Lower lobe of right lung (tissue), 2 donors: ENCODE measurements at regions not wholly inside any gene's neighbourhood (a gene's known extent, or its start where the extent isn't known, plus 50 kb on each side); places are given as distances from the start of the nearest gene placed in this dataset.

Source experiments
- ATAC-seq, 2 donors: fragments of 200-7000 bp; cut with Tn5 transposase; one replicate each; pipeline ENCODE4 v1.9.1; 2020 to 2022; ENCODE audit warnings: mild to moderate bottlenecking in 2 of 2, moderate library complexity in 2 of 2
- DNase-seq: peaks from one replicate; pipeline ENCODE4 v3.0.0-alpha.2; 2020
- H3K27ac ChIP-seq: fragments of 200-600 bp; one replicate; pipeline ENCODE4 v1.8.0; 2022
- H3K27me3 ChIP-seq: fragments of 200-600 bp; one replicate; pipeline ENCODE4 v1.8.0; 2022; ENCODE audit warnings: low read depth
- H3K36me3 ChIP-seq: fragments of 200-600 bp; one replicate; pipeline ENCODE4 v1.8.0; 2022; ENCODE audit warnings: mild to moderate bottlenecking
- H3K4me1 ChIP-seq: fragments of 200-600 bp; one replicate; pipeline ENCODE4 v1.8.0; 2022
- H3K4me3 ChIP-seq: fragments of 200-600 bp; one replicate; pipeline ENCODE4 v1.8.0; 2022; ENCODE audit warnings: mild to moderate bottlenecking
- H3K9me3 ChIP-seq: fragments of 200-600 bp; one replicate; pipeline ENCODE4 v1.8.0; 2022
- CTCF ChIP-seq: fragments of 200-600 bp; IDR thresholded peaks from one replicate; pipeline ENCODE4 v1.8.0; 2022; ENCODE audit warnings: antibody characterized with exemption, mild to moderate bottlenecking
- intact Hi-C: fragments of 100-400 bp; cut with DNase I; formaldehyde crosslinking; loops from one replicate; pipeline ENCODE4 v1.11.0; 2022
- donor health status: DM: no; HTN: yes; CAD: no; lungs with severe emphysema.

DNA sequence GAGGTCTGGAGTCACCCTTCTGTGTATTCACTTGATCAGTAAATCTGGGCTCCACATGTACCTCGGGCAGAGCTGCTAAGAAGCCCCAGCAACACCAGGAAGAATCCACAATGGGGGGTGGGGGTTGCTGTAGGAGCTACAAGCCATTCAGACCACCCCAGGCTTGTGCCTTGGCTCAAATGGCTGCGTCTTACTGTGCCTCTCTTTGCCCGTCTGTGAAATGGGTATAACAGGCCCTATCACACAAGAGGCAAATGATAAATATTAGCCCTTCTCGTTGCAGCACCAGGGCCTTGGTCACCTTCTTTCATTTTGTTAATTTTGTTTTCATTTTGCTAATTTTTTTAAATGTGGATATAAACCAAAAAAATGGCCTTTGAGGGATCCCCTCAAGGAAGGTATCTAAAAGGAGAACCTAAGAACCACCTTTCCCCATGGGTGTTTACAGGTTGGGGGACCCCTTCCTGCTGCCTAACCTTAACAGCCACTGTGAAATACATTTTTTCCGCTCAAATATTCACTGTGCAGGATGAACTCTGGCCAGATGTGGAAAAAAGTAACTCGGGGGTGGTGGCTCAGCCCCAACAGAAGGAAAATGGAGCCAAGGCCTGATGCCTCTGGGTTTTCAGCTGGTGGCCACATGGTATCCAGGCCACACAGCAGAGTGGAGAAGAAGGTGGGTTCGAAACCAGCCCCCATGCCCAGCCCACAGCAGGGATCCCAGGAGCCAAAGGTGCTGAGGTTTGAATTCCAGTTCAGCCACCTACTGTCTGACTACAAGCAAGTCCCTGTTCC, 284.0 kb downstream of the MN1 start:
- H3K27me3 ChIP-seq = no peaks in the 10 kb centered on the region
- H3K27ac ChIP-seq = no peak overlapping the region
- H3K36me3 ChIP-seq = no peaks in the 10 kb centered on the region
- H3K4me1 ChIP-seq = peaks cover 9% of the 10 kb centered on the region
- H3K4me3 ChIP-seq = no peak overlapping the region
- ATAC-seq (no peak), DNase-seq (no peak)
- intact Hi-C loops = no loop called here
- TF ChIP-seq CTCF = no peak
- no peaks in the 10 kb centered on the region for H3K9me3 ChIP-seq

DNA sequence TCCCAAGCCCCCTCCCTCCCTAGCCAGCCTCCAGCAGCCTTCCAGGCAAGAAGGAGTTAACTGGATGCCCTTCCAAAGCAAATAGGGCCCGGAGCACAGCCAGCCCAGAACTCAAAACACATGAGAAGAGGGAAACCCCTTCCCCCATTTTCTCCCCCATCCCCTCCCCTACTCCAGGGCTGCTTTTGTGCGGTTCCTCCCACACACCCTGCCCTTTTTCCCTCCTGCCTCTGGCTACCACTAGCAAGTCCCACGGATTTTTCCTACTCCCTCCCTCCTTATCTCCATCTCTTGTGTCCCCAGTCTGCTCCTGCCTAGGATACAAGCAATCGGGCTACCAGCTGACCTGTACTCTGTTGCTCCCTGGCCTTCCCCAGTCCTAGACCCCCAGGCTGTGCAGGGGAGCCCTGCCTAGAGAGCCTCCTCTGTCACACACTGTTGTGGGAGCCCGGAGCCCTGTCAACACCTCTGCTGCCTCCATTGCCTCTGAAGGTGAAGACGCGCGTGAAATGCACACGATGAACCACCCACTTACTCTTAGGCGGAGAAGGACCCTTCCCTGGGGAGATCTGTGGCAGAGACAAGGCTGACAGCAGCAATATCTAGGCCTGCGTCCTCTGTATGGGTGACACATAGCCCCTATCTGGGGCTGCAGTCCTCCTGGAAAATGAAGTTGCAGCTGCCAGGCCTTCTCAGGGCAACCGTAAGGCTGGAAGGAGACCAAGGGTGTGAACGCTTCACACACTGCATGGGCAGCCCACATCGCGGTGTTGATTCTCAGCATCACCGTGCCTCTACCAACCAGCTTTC, 282.8 kb downstream of the MN1 start:
- intact Hi-C loops = no loop called here
- ATAC-seq (no peak), DNase-seq (no peak)
- no peaks in the 10 kb centered on the region for H3K36me3 ChIP-seq
- no peak for TF ChIP-seq CTCF
- no peak overlapping the region for H3K4me3 ChIP-seq
- H3K27ac ChIP-seq = no peak overlapping the region
- peaks cover 4% of the 10 kb centered on the region for H3K4me1 ChIP-seq
- no peaks in the 10 kb centered on the region for H3K9me3 ChIP-seq
- no peaks in the 10 kb centered on the region for H3K27me3 ChIP-seq

- no peaks in the 10 kb centered on the region for H3K27me3 ChIP-seq
- H3K27ac ChIP-seq = no peak overlapping the region
- no peaks in the 10 kb centered on the region for H3K4me1 ChIP-seq
- no peaks in the 10 kb centered on the region for H3K9me3 ChIP-seq
- intact Hi-C loops = no loop called here
- no peak for ATAC-seq
- H3K36me3 ChIP-seq = no peaks in the 10 kb centered on the region
- no peak for DNase-seq
- H3K4me3 ChIP-seq = no peak overlapping the region
- no peak for TF ChIP-seq CTCF
These were observed 277.8 kb downstream of the MN1 start for GRCh38 chr22:27523711-27524110.

DNA sequence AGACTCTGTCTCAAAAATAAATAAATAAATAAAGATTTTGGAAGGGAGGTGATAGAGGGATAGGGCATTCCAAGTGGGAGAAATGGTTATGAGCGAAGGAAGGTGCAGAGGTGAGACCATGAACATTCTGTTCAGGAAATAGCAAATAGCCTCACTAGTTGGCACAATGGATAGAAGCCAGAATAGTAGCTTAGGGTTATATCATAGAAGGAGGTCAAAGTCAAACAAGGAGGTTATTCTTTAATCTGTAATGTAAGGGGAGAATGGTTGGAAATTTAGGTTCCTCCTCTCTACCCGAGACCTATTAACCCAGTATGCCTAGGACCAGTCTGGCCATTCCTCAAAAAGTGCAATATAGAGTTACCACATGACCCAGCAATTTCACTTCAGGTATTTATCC, 275.8 kb downstream of the MN1 start:
- H3K36me3 ChIP-seq = no peaks in the 10 kb centered on the region
- H3K4me3 ChIP-seq = no peak overlapping the region
- TF ChIP-seq CTCF = no peak
- no peak overlapping the region for H3K27ac ChIP-seq
- H3K4me1 ChIP-seq = no peaks in the 10 kb centered on the region
- H3K27me3 ChIP-seq = no peaks in the 10 kb centered on the region
- intact Hi-C loops = no loop called here
- DNase-seq (no peak), ATAC-seq (no peak)
- peaks cover 2% of the 10 kb centered on the region for H3K9me3 ChIP-seq

DNA sequence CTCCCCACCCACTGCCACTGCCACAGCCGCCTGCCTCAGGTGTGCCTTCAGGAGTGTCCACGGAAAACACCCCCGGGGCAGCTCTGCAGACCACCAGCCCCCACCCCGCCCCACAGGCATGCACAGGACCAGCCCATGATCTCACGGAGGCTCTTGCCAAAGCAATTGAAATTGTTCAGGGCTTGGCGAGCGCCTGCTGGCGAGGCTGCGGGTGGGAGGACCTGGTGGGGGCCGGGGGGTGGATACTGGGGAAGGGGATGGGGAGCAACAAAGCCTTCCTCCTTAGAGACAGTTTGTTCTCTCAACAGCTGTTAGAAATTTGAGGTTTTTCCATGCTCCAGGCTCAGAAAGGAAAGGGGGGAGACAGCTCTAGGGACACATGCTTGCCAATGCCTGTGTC, 274.7 kb downstream of the MN1 start:
- Histone ChIP-seq H3K4me3 (no peak overlapping the region), H3K4me1 (no peaks in the 10 kb centered on the region), H3K9me3 (peaks cover 5% of the 10 kb centered on the region), H3K27me3 (no peaks in the 10 kb centered on the region), H3K27ac (no peak overlapping the region), H3K36me3 (no peaks in the 10 kb centered on the region)
- intact Hi-C loops = no loop called here
- ATAC-seq (no peak), DNase-seq (no peak)
- no peak for TF ChIP-seq CTCF
